ENCODE measurements at regions not wholly inside any gene's neighbourhood (a gene's known extent, or its start where the extent isn't known, plus 50 kb on each side); places are given as distances from the start of the nearest gene placed in this dataset.

GRCh38 chr4:127579821-127580220 is 52.9 kb upstream of the INTU start:
- TF ChIP-seq CTCF (IDR thresholded peaks at IDR 0.05 in 2 of 3, conservative IDR thresholded peaks at IDR 0.05 in 1 of 3; ENCODE audit: control insufficient read depth in 2 of 3, extremely low read depth in 1 of 3, insufficient read depth in 1 of 3, low read depth in 3 of 3, low read length in 3 of 3): no peak
- TF ChIP-seq IRF3 (IDR thresholded peaks at IDR 0.05): no peak
- no peak for TF ChIP-seq BCL3 (IDR thresholded peaks at IDR 0.05; ENCODE audit: borderline replicate concordance, insufficient read depth, low read depth, low read length, poor library complexity, severe bottlenecking)
- no peak for TF ChIP-seq MAX (IDR thresholded peaks at IDR 0.05; ENCODE audit: low read depth, low read length)
- no peak for TF ChIP-seq POU2F2 (IDR thresholded peaks at IDR 0.05; ENCODE audit: borderline replicate concordance, low read depth, low read length)
